D721Med (cell line): ENCODE measurements at regions not wholly inside any gene's neighbourhood (a gene's known extent, or its start where the extent isn't known, plus 50 kb on each side); places are given as distances from the start of the nearest gene placed in this dataset.

ENCODE experiments used
- DNase-seq: peaks from one replicate; pipeline ENCODE4 v3.0.0; 2011; ENCODE audit warnings: low spot score; ENCODE audit not compliant: insufficient read length
- FAIRE-seq: peaks from 2 replicates; lab custom pipeline; 2011; peaks lifted over from hg19 to GRCh38; lab: Jason Lieb, UNC
- CTCF ChIP-seq: IDR thresholded peaks from 2 replicates; pipeline ENCODE4 v1.5.1; 2012; ENCODE audit warnings: mild to moderate bottlenecking, control low read depth; ENCODE audit not compliant: insufficient read depth; ENCODE audit errors: missing control alignments

GRCh38 chr3:102979682-102980354, 545.0 kb downstream of the ZPLD1 start:
- no peak for DNase-seq
- no peak for TF ChIP-seq CTCF
- no peak for FAIRE-seq

- FAIRE-seq (no peak), DNase-seq (no peak)
- no peak for TF ChIP-seq CTCF
Observed at GRCh38 chr3:102980355-102980696, 545.5 kb downstream of the ZPLD1 start.

- DNase-seq (no peak), FAIRE-seq (no peak)
Observed at GRCh38 chr3:103002425-103003176, 567.8 kb downstream of the ZPLD1 start.

GRCh38 chr3:103006526-103007183, 571.8 kb downstream of the ZPLD1 start:
- TF ChIP-seq CTCF = no peak
- FAIRE-seq = no peak
- DNase-seq = no peak

More at GRCh38 chr3:103002425-103003176, 567.8 kb downstream of the ZPLD1 start:
- TF ChIP-seq CTCF = no peak

GRCh38 chr3:103009609-103010008, 574.8 kb downstream of the ZPLD1 start:
- FAIRE-seq = no peak
- no peak for DNase-seq
- no peak for TF ChIP-seq CTCF

- TF ChIP-seq CTCF = no peak
- FAIRE-seq = no peak
- DNase-seq = no peak
Observed at GRCh38 chr3:103025880-103026279, 591.1 kb downstream of the ZPLD1 start.
